ENCODE measurements at regions not wholly inside any gene's neighbourhood (a gene's known extent, or its start where the extent isn't known, plus 50 kb on each side); places are given as distances from the start of the nearest gene placed in this dataset.

GRCh38 chr5:3963652-3964051, 368.0 kb downstream of the IRX1 start:
- H3K9me3 ChIP-seq: no peaks in the 10 kb centered on the region
- no peak overlapping the region for H3K27ac ChIP-seq
- no peaks in the 10 kb centered on the region for H3K27me3 ChIP-seq
- intact Hi-C loops (cut with DNase I): no loop called here
- DNase-seq: no peak
- no peak for TF ChIP-seq POLR2A (IDR thresholded peaks at IDR 0.05)
- no peak for TF ChIP-seq EP300 (IDR thresholded peaks at IDR 0.05)
- TF ChIP-seq CTCF (IDR thresholded peaks at IDR 0.05): no peak
- H3K4me3 ChIP-seq: no peak overlapping the region
- no peaks in the 10 kb centered on the region for H3K4me1 ChIP-seq (ENCODE audit: insufficient read depth)
- H3K36me3 ChIP-seq: no peaks in the 10 kb centered on the region
- WGBS, 3 donors: 84 to 93% (median 92%) methylated on average over 1 of the region's 1 CpG

- TF ChIP-seq POLR2A (IDR thresholded peaks at IDR 0.05): no peak
- TF ChIP-seq EP300 (IDR thresholded peaks at IDR 0.05): no peak
- no peak for TF ChIP-seq CTCF (IDR thresholded peaks at IDR 0.05)
- intact Hi-C loops (cut with DNase I): no loop called here
Measured at GRCh38 chr5:3980156-3980555, 384.5 kb downstream of the IRX1 start.

GRCh38 chr5:3987867-3988266, 392.2 kb downstream of the IRX1 start:
- 80 to 84% (median 84%) methylated on average over 4 of the region's 4 CpGs for WGBS, 3 donors
- no peaks in the 10 kb centered on the region for H3K27me3 ChIP-seq
- H3K9me3 ChIP-seq: no peaks in the 10 kb centered on the region
- no peaks in the 10 kb centered on the region for H3K4me1 ChIP-seq (ENCODE audit: insufficient read depth)
- DNase-seq: no peak
- TF ChIP-seq POLR2A (IDR thresholded peaks at IDR 0.05) (no peak), EP300 (IDR thresholded peaks at IDR 0.05) (no peak), CTCF (IDR thresholded peaks at IDR 0.05) (no peak)
- intact Hi-C loops (cut with DNase I): no loop called here
- no peaks in the 10 kb centered on the region for H3K36me3 ChIP-seq
- no peak overlapping the region for H3K27ac ChIP-seq
- no peak overlapping the region for H3K4me3 ChIP-seq

More at GRCh38 chr5:3980156-3980555, 384.5 kb downstream of the IRX1 start:
- Histone ChIP-seq H3K27ac (no peak overlapping the region), H3K9me3 (no peaks in the 10 kb centered on the region), H3K4me1 (ENCODE audit: insufficient read depth) (no peaks in the 10 kb centered on the region), H3K4me3 (no peak overlapping the region), H3K36me3 (no peaks in the 10 kb centered on the region), H3K27me3 (no peaks in the 10 kb centered on the region)
- no peak for DNase-seq
- WGBS, 3 donors: 61 to 70% (median 69%) methylated on average over 6 of the region's 6 CpGs

- 80 to 87% (median 87%) methylated on average over 14 of the region's 14 CpGs for WGBS, 3 donors
- Histone ChIP-seq H3K27ac (no peak overlapping the region), H3K9me3 (no peaks in the 10 kb centered on the region), H3K4me1 (ENCODE audit: insufficient read depth) (no peaks in the 10 kb centered on the region), H3K27me3 (no peaks in the 10 kb centered on the region), H3K36me3 (no peaks in the 10 kb centered on the region), H3K4me3 (no peak overlapping the region)
- no peak for DNase-seq
- TF ChIP-seq POLR2A (IDR thresholded peaks at IDR 0.05) (no peak), EP300 (IDR thresholded peaks at IDR 0.05) (no peak), CTCF (IDR thresholded peaks at IDR 0.05) (no peak)
- intact Hi-C loops (cut with DNase I): no loop called here
Measured at GRCh38 chr5:3993856-3994473, 398.3 kb downstream of the IRX1 start.

Measured in ovary (tissue), 7 donors.